ENCODE measurements at regions not wholly inside any gene's neighbourhood (a gene's known extent, or its start where the extent isn't known, plus 50 kb on each side); places are given as distances from the start of the nearest gene placed in this dataset.

DNA sequence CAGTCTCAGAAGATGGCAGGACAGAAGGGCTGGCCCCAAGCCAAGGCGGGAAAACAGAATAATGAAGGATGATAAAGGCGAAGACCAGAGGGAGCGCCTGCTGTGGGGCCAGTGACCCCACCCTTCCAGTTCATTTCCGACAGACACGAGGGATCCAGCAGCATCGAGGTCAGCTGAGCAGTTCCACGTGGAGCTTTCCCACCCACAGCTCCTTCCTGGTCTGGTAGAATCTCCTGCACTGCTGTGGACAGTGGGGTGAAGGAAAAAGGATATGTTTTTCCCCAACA, 265.9 kb upstream of the VLDLR start:
- no peaks in the 10 kb centered on the region for H3K9me3 ChIP-seq (ENCODE audit: insufficient read depth, low read length)
- no peak overlapping the region for H3K4me3 ChIP-seq (ENCODE audit: low read length)
- no peaks in the 10 kb centered on the region for H3K27me3 ChIP-seq (ENCODE audit: low read depth, low read length)
- no peaks in the 10 kb centered on the region for H4K20me1 ChIP-seq (ENCODE audit: insufficient read depth, low read length)
- no peak overlapping the region for H3K27ac ChIP-seq (ENCODE audit: low read length)
- no peak for TF ChIP-seq EZH2phosphoT487 (IDR thresholded peaks at IDR 0.05; ENCODE audit: low read depth)
- TF ChIP-seq, protein P1, sequence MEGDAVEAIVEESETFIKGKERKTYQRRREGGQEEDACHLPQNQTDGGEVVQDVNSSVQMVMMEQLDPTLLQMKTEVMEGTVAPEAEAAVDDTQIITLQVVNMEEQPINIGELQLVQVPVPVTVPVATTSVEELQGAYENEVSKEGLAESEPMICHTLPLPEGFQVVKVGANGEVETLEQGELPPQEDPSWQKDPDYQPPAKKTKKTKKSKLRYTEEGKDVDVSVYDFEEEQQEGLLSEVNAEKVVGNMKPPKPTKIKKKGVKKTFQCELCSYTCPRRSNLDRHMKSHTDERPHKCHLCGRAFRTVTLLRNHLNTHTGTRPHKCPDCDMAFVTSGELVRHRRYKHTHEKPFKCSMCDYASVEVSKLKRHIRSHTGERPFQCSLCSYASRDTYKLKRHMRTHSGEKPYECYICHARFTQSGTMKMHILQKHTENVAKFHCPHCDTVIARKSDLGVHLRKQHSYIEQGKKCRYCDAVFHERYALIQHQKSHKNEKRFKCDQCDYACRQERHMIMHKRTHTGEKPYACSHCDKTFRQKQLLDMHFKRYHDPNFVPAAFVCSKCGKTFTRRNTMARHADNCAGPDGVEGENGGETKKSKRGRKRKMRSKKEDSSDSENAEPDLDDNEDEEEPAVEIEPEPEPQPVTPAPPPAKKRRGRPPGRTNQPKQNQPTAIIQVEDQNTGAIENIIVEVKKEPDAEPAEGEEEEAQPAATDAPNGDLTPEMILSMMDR (IDR thresholded peaks at IDR 0.05; ENCODE audit: low read depth, low read length), result no peak
- H3K9ac ChIP-seq (ENCODE audit: low read length), result no peak overlapping the region
- H3K36me3 ChIP-seq (replicated peaks; ENCODE audit: low read depth, low read length), result no peaks in the 10 kb centered on the region
- H2AFZ ChIP-seq (ENCODE audit: low read depth, low read length), result no peak overlapping the region
- no peaks in the 10 kb centered on the region for H3K79me2 ChIP-seq (ENCODE audit: low read length)
- no peak overlapping the region for H3K4me2 ChIP-seq (ENCODE audit: low read length)
- H3K4me1 ChIP-seq (ENCODE audit: low read length), result no peaks in the 10 kb centered on the region

- Histone ChIP-seq H3K4me3 (ENCODE audit: low read length) (no peak overlapping the region), H3K4me2 (ENCODE audit: low read length) (no peak overlapping the region), H3K79me2 (ENCODE audit: low read length) (no peaks in the 10 kb centered on the region), H2AFZ (ENCODE audit: low read depth, low read length) (no peak overlapping the region), H3K27me3 (ENCODE audit: low read depth, low read length) (no peaks in the 10 kb centered on the region), H3K4me1 (ENCODE audit: low read length) (no peaks in the 10 kb centered on the region), H3K27ac (ENCODE audit: low read length) (no peak overlapping the region), H3K9me3 (ENCODE audit: insufficient read depth, low read length) (no peaks in the 10 kb centered on the region), H3K36me3 (replicated peaks; ENCODE audit: low read depth, low read length) (no peaks in the 10 kb centered on the region), H3K9ac (ENCODE audit: low read length) (no peak overlapping the region), H4K20me1 (ENCODE audit: insufficient read depth, low read length) (no peaks in the 10 kb centered on the region)
- TF ChIP-seq EZH2phosphoT487 (IDR thresholded peaks at IDR 0.05; ENCODE audit: low read depth), result no peak
- TF ChIP-seq, protein P1 (IDR thresholded peaks at IDR 0.05; ENCODE audit: low read depth, low read length), result no peak
Measured at GRCh38 chr9:2356041-2356790, 265.4 kb upstream of the VLDLR start.

GRCh38 chr9:2359891-2360471, 261.6 kb upstream of the VLDLR start:
- H3K4me2 ChIP-seq (ENCODE audit: low read length), result no peak overlapping the region
- TF ChIP-seq, protein P1 (IDR thresholded peaks at IDR 0.05; ENCODE audit: low read depth, low read length), result no peak
- no peak for TF ChIP-seq EZH2phosphoT487 (IDR thresholded peaks at IDR 0.05; ENCODE audit: low read depth)
- no peaks in the 10 kb centered on the region for H4K20me1 ChIP-seq (ENCODE audit: insufficient read depth, low read length)
- no peak overlapping the region for H3K9ac ChIP-seq (ENCODE audit: low read length)
- no peak overlapping the region for H3K4me3 ChIP-seq (ENCODE audit: low read length)
- no peaks in the 10 kb centered on the region for H3K4me1 ChIP-seq (ENCODE audit: low read length)
- H2AFZ ChIP-seq (ENCODE audit: low read depth, low read length), result no peak overlapping the region
- no peaks in the 10 kb centered on the region for H3K27me3 ChIP-seq (ENCODE audit: low read depth, low read length)
- no peaks in the 10 kb centered on the region for H3K79me2 ChIP-seq (ENCODE audit: low read length)
- H3K9me3 ChIP-seq (ENCODE audit: insufficient read depth, low read length), result no peaks in the 10 kb centered on the region
- no peaks in the 10 kb centered on the region for H3K36me3 ChIP-seq (replicated peaks; ENCODE audit: low read depth, low read length)
- H3K27ac ChIP-seq (ENCODE audit: low read length), result no peak overlapping the region

DNA sequence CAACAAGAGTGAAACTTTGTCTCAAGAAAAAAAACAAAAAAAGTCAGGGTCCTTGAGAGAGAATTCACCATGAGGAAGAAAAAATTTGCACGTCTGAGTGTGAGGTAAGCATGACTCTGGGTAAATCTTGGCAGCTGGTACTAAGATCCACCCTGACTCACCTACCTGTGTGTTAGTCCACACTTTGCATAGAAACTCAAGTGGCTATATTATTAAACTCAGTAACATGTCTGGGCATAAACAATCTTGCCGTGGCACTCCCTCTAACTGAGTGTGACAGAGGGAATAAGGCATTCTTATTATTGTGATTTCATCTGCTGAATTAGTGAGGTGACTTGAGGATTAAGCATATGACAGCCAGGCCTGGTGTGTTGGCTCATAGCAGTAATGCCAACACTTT, 259.4 kb upstream of the VLDLR start:
- Histone ChIP-seq H3K4me1 (ENCODE audit: low read length) (no peaks in the 10 kb centered on the region), H3K4me3 (ENCODE audit: low read length) (no peak overlapping the region), H3K27me3 (ENCODE audit: low read depth, low read length) (no peaks in the 10 kb centered on the region), H3K9me3 (ENCODE audit: insufficient read depth, low read length) (no peaks in the 10 kb centered on the region), H3K36me3 (replicated peaks; ENCODE audit: low read depth, low read length) (no peaks in the 10 kb centered on the region), H3K4me2 (ENCODE audit: low read length) (no peak overlapping the region), H3K79me2 (ENCODE audit: low read length) (no peaks in the 10 kb centered on the region), H4K20me1 (ENCODE audit: insufficient read depth, low read length) (no peaks in the 10 kb centered on the region), H3K9ac (ENCODE audit: low read length) (no peak overlapping the region), H2AFZ (ENCODE audit: low read depth, low read length) (no peak overlapping the region), H3K27ac (ENCODE audit: low read length) (no peak overlapping the region)
- no peak for TF ChIP-seq EZH2phosphoT487 (IDR thresholded peaks at IDR 0.05; ENCODE audit: low read depth)
- TF ChIP-seq, protein P1 (IDR thresholded peaks at IDR 0.05; ENCODE audit: low read depth, low read length), result no peak

Measured in OCI-LY3 (cell line).